Thyroid gland (tissue), 4 donors: ENCODE measurements at regions not wholly inside any gene's neighbourhood (a gene's known extent, or its start where the extent isn't known, plus 50 kb on each side); places are given as distances from the start of the nearest gene placed in this dataset.

Source experiments
- DNase-seq, 2 donors: peaks; one replicate each; pipeline ENCODE4 v3.0.0-alpha.2; 2019
- H3K27ac ChIP-seq, 3 donors: fragments of 200-600 bp; sonication (generic); 1 replicate in 2 of 3; 2 replicates in 1 of 3; pipeline ENCODE4 v1.5.1; 2016 to 2019; ENCODE audit warnings: mild to moderate bottlenecking in 1 of 3, moderate library complexity in 1 of 3
- H3K27me3 ChIP-seq: fragments of 200-600 bp; sonication (generic); one replicate; pipeline ENCODE4 v1.5.1; 2019
- H3K36me3 ChIP-seq, 2 donors: fragments of 200-600 bp; sonication (generic); one replicate each; pipeline ENCODE4 v1.5.1; 2016 to 2019
- H3K4me1 ChIP-seq, 2 donors: fragments of 200-600 bp; sonication (generic); one replicate each; pipeline ENCODE4 v1.5.1; 2017 to 2019
- H3K4me3 ChIP-seq, 3 donors: fragments of 200-600 bp; sonication (generic); replicated peaks in 1 of 3; 1 replicate in 2 of 3; 2 replicates in 1 of 3; pipeline ENCODE4 v1.5.1; 2016; ENCODE audit warnings: mild to moderate bottlenecking in 1 of 3
- H3K9me3 ChIP-seq: fragments of 200-600 bp; sonication (generic); one replicate; pipeline ENCODE4 v1.5.1; 2017
- POLR2A ChIP-seq, 2 donors: fragments of 450-650 bp; IDR thresholded peaks; one replicate each; pipeline ENCODE4 v1.6.1; 2017; ENCODE audit warnings: antibody characterized with exemption in 2 of 2, mild to moderate bottlenecking in 2 of 2, moderate library complexity in 1 of 2
- WGBS, 2 donors: methylation state at CpG; one replicate each; pipeline ENCODE4 v1.1.5; 2017; 5-methylcytosine and 5-hydroxymethylcytosine counted together
- intact Hi-C: fragments of 100-400 bp; cut with DNase I; formaldehyde crosslinking; loops from one replicate; pipeline ENCODE4 v1.15.1; 2023
- TF ChIP-seq, protein P1 (sequence below), 6 experiments: fragments of 200-600 bp in 3 of 6; fragments of 450-650 bp in 3 of 6; sonication (generic) in 3 of 6; IDR thresholded peaks; one replicate each; pipeline ENCODE4 v1.5.1; 2016 to 2019; ENCODE audit warnings: antibody characterized with exemption in 6 of 6, mild to moderate bottlenecking in 2 of 6, inconsistent platforms in 1 of 6, moderate library complexity in 1 of 6

GRCh38 chr9:129239946-129240490, 62.0 kb upstream of the IER5L start:
- no peaks in the 10 kb centered on the region for H3K9me3 ChIP-seq
- H3K4me1 ChIP-seq = no peaks in the 10 kb centered on the region
- no peaks in the 10 kb centered on the region for H3K36me3 ChIP-seq
- WGBS, 2 donors = 84 to 85% methylated on average over 10 of the region's 10 CpGs
- TF ChIP-seq, protein P1, sequence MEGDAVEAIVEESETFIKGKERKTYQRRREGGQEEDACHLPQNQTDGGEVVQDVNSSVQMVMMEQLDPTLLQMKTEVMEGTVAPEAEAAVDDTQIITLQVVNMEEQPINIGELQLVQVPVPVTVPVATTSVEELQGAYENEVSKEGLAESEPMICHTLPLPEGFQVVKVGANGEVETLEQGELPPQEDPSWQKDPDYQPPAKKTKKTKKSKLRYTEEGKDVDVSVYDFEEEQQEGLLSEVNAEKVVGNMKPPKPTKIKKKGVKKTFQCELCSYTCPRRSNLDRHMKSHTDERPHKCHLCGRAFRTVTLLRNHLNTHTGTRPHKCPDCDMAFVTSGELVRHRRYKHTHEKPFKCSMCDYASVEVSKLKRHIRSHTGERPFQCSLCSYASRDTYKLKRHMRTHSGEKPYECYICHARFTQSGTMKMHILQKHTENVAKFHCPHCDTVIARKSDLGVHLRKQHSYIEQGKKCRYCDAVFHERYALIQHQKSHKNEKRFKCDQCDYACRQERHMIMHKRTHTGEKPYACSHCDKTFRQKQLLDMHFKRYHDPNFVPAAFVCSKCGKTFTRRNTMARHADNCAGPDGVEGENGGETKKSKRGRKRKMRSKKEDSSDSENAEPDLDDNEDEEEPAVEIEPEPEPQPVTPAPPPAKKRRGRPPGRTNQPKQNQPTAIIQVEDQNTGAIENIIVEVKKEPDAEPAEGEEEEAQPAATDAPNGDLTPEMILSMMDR (IDR thresholded peaks at IDR 0.05) = no peak
- TF ChIP-seq POLR2A (IDR thresholded peaks at IDR 0.05) = no peak
- DNase-seq = no peak
- H3K27ac ChIP-seq = no peak overlapping the region
- H3K4me3 ChIP-seq = no peak overlapping the region
- H3K27me3 ChIP-seq = no peaks in the 10 kb centered on the region
- intact Hi-C loops = no loop called here

- H3K27me3 ChIP-seq = no peaks in the 10 kb centered on the region
- H3K4me1 ChIP-seq = no peaks in the 10 kb centered on the region
- no peak for DNase-seq
- H3K9me3 ChIP-seq = no peaks in the 10 kb centered on the region
- H3K36me3 ChIP-seq = no peaks in the 10 kb centered on the region
- no peak for TF ChIP-seq POLR2A (IDR thresholded peaks at IDR 0.05)
- TF ChIP-seq, protein P1 (IDR thresholded peaks at IDR 0.05) = no peak
- intact Hi-C loops = no loop called here
- no peak overlapping the region for H3K4me3 ChIP-seq
- no peak overlapping the region for H3K27ac ChIP-seq
- WGBS, 2 donors = 55 to 69% methylated on average over 2 of the region's 2 CpGs
Observed at GRCh38 chr9:129237803-129238202, 59.7 kb upstream of the IER5L start.

- Histone ChIP-seq H3K27me3 (no peaks in the 10 kb centered on the region), H3K9me3 (no peaks in the 10 kb centered on the region), H3K4me3 (no peak overlapping the region), H3K36me3 (no peaks in the 10 kb centered on the region), H3K27ac (no peak overlapping the region), H3K4me1 (no peaks in the 10 kb centered on the region)
- DNase-seq = no peak
- TF ChIP-seq POLR2A (IDR thresholded peaks at IDR 0.05) = no peak
- intact Hi-C loops = no loop called here
- 32 to 47% methylated on average over 13 of the region's 13 CpGs for WGBS, 2 donors
Observed at GRCh38 chr9:129237164-129237611, 59.1 kb upstream of the IER5L start.

DNA sequence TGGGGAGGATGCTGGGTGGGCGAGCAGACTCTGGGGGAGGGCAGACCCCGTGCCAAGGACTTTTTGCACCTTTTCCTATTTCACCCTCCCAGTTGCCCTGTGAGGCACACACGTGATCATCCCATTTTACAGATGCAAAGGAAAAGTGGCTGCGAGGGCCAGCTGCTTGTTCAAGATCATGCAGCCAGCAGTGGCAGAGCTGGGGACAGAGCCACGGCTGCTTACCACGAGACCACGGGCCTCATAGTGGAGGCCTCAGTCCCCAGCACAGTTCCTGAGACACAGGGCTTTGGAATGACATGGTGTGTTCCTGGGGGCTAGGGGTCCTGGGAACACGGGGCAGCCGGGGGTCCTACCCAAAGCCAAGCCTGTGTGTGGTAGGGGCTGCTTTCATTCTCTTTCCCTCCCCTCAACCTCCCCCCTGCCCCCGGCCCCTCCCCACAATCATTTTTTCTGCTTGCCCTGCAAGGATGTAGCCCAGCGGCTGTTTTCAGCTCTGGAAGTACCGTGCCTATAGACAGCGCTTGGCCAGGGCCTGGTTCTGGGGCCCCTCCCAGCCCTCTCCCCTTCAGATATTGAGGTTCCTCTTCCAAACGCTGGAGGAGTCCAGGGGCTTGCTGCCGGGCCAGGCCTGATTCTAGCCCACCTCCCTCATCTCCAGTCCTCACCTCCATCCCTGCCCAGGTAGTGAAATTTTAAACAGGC, 58.5 kb upstream of the IER5L start:
- H3K4me3 ChIP-seq = no peak overlapping the region

DNA sequence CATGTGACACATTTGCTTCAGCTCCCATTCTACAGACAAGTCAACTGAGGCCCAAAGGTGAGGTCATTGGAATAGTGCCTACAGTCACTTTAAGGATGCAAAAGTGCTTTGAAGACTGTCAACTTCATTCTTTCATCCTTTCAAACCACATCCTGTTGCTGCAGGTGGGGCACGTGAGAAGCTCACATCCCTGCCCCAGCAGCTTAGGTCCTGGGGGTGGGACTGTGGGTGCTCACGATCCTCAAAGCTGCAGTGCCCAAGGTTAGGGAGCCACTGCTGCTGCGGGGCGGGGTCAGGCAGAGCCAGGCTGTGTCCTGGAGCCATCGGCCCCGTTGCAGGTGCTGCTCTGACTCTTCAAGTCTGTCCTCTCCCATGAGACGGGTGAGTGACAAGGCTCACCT, 57.9 kb upstream of the IER5L start:
- H3K36me3 ChIP-seq = no peaks in the 10 kb centered on the region
- no peaks in the 10 kb centered on the region for H3K27me3 ChIP-seq
- DNase-seq = no peak
- no peaks in the 10 kb centered on the region for H3K9me3 ChIP-seq
- H3K4me3 ChIP-seq = no peak overlapping the region
- TF ChIP-seq, protein P1 (IDR thresholded peaks at IDR 0.05) = no peak
- TF ChIP-seq POLR2A (IDR thresholded peaks at IDR 0.05) = no peak
- 61 to 77% methylated on average over 3 to 7 of the region's 7 CpGs for WGBS, 2 donors
- intact Hi-C loops = no loop called here
- no peak overlapping the region for H3K27ac ChIP-seq
- no peaks in the 10 kb centered on the region for H3K4me1 ChIP-seq

More for the DNA sequence above, 58.5 kb upstream of the IER5L start:
- no peaks in the 10 kb centered on the region for H3K9me3 ChIP-seq
- no peaks in the 10 kb centered on the region for H3K4me1 ChIP-seq
- intact Hi-C loops = no loop called here
- no peak for TF ChIP-seq POLR2A (IDR thresholded peaks at IDR 0.05)
- TF ChIP-seq, protein P1 (IDR thresholded peaks at IDR 0.05) = no peak
- no peak overlapping the region for H3K27ac ChIP-seq
- no peak for DNase-seq
- no peaks in the 10 kb centered on the region for H3K36me3 ChIP-seq
- WGBS, 2 donors = 54 to 68% methylated on average over 13 to 14 of the region's 15 CpGs
- no peaks in the 10 kb centered on the region for H3K27me3 ChIP-seq
